DND-41 (cell line): ENCODE measurements at regions not wholly inside any gene's neighbourhood (a gene's known extent, or its start where the extent isn't known, plus 50 kb on each side); places are given as distances from the start of the nearest gene placed in this dataset.

Source experiments
- ATAC-seq: fragments of 200-7000 bp; cut with Tn5 transposase; 3 replicates; pipeline ENCODE4 v1.9.1; 2021; ENCODE audit warnings: low read depth; ENCODE audit not compliant: insufficient read depth
- DNase-seq: peaks from one replicate; pipeline ENCODE4 v3.0.0-alpha.2; 2020
- H2AFZ ChIP-seq: 2 replicates; pipeline ENCODE4 v1.6.0; 2012; ENCODE audit warnings: low read depth, low read length
- H3K27ac ChIP-seq: 2 replicates; pipeline ENCODE4 v1.5.1; 2012; ENCODE audit warnings: low read length, inconsistent platforms
- H3K27me3 ChIP-seq: fragments of 200-600 bp; sonication (generic); 2 replicates; pipeline ENCODE4 v1.6.0; 2012; ENCODE audit warnings: low read length, mild to moderate bottlenecking, inconsistent platforms; ENCODE audit not compliant: insufficient read depth, poor library complexity
- H3K36me3 ChIP-seq: 2 replicates; pipeline ENCODE4 v1.5.1; 2012; ENCODE audit warnings: low read length, inconsistent platforms; ENCODE audit not compliant: insufficient read depth
- H3K4me1 ChIP-seq: 2 replicates; pipeline ENCODE4 v1.5.1; 2012; ENCODE audit warnings: mild to moderate bottlenecking, low read length; ENCODE audit not compliant: insufficient read depth
- H3K4me2 ChIP-seq: 2 replicates; pipeline ENCODE4 v1.6.0; 2012; ENCODE audit warnings: mild to moderate bottlenecking, moderate library complexity, low read length, inconsistent platforms; ENCODE audit not compliant: insufficient read depth
- H3K4me3 ChIP-seq, 2 experiments: fragments of 200-600 bp in 1 of 2; shearing (Covaris generic) in 1 of 2; 2 replicates each; pipeline ENCODE4 v1.5.1; 2012 to 2016; ENCODE audit warnings: inconsistent platforms in 2 of 2, low read length in 2 of 2, mild to moderate bottlenecking in 2 of 2, low read depth in 1 of 2, moderate library complexity in 1 of 2
- H3K79me2 ChIP-seq: 2 replicates; pipeline ENCODE4 v1.6.0; 2012; ENCODE audit warnings: low read length, inconsistent platforms; ENCODE audit not compliant: insufficient read depth
- H3K9ac ChIP-seq: 2 replicates; pipeline ENCODE4 v1.6.0; 2012; ENCODE audit warnings: low read depth, mild to moderate bottlenecking, inconsistent platforms, low read length, moderate library complexity
- H3K9me3 ChIP-seq: 2 replicates; pipeline ENCODE4 v1.5.1; 2012; ENCODE audit warnings: low read length, moderate library complexity, mild to moderate bottlenecking, inconsistent platforms; ENCODE audit not compliant: insufficient read depth, severe bottlenecking
- H4K20me1 ChIP-seq: 2 replicates; pipeline ENCODE4 v1.6.0; 2012; ENCODE audit warnings: low read length; ENCODE audit not compliant: insufficient read depth
- CTCF ChIP-seq: IDR thresholded peaks from 2 replicates; pipeline ENCODE4 v1.5.1; 2012; ENCODE audit warnings: borderline replicate concordance, low read length, moderate library complexity, mild to moderate bottlenecking; ENCODE audit not compliant: poor library complexity, severe bottlenecking; ENCODE audit errors: extremely low read depth
- EZH2 ChIP-seq: IDR thresholded peaks from 3 replicates; pipeline ENCODE4 v1.6.1; 2012; ENCODE audit warnings: borderline replicate concordance, low read depth, mild to moderate bottlenecking, moderate library complexity, low read length, inconsistent platforms; ENCODE audit not compliant: severe bottlenecking

GRCh38 chr3:124257336-124257864 is 265.5 kb upstream of the ROPN1 start:
- Histone ChIP-seq H3K79me2 (no peaks in the 10 kb centered on the region), H3K4me1 (no peaks in the 10 kb centered on the region), H3K27ac (no peak overlapping the region), H2AFZ (no peak overlapping the region), H3K4me3 (no peak overlapping the region), H4K20me1 (no peaks in the 10 kb centered on the region), H3K36me3 (no peaks in the 10 kb centered on the region), H3K9ac (no peak overlapping the region), H3K9me3 (no peaks in the 10 kb centered on the region), H3K27me3 (peaks cover 8% of the 10 kb centered on the region), H3K4me2 (no peak overlapping the region)
- no peak for TF ChIP-seq CTCF
- no peak for TF ChIP-seq EZH2
- no peak for ATAC-seq
- no peak for DNase-seq

DNA sequence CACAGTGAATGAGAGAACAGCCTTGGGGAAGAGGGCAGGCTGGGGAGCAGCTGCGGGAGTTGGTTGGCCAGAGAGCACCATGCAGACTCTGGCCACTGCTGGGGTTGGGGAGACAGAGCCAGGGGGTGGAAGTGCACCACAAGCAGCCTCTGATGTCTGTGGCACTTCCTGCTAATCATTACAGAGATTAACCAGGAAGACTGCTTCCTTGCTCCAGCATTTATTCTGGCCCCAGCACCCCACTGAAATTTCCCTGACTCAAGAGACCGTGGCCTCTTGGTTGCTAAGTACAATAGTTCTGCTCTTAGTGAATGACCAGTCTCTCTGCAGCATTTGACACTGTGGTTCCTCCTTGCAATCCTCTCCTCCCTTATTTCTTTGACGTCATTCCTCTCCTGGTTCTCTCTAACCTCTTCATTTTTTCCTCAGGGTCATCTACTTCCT is 266.2 kb upstream of the ROPN1 start:
- no peaks in the 10 kb centered on the region for H3K9me3 ChIP-seq
- no peak overlapping the region for H3K4me3 ChIP-seq
- H3K4me1 ChIP-seq, result no peaks in the 10 kb centered on the region
- no peak overlapping the region for H3K9ac ChIP-seq
- H3K36me3 ChIP-seq, result no peaks in the 10 kb centered on the region
- TF ChIP-seq CTCF (no peak), EZH2 (no peak)
- H3K4me2 ChIP-seq, result no peak overlapping the region
- H3K79me2 ChIP-seq, result no peaks in the 10 kb centered on the region
- ATAC-seq (no peak), DNase-seq (no peak)
- no peak overlapping the region for H3K27ac ChIP-seq
- H2AFZ ChIP-seq, result no peak overlapping the region
- no peaks in the 10 kb centered on the region for H4K20me1 ChIP-seq
- peaks cover 11% of the 10 kb centered on the region for H3K27me3 ChIP-seq

DNA sequence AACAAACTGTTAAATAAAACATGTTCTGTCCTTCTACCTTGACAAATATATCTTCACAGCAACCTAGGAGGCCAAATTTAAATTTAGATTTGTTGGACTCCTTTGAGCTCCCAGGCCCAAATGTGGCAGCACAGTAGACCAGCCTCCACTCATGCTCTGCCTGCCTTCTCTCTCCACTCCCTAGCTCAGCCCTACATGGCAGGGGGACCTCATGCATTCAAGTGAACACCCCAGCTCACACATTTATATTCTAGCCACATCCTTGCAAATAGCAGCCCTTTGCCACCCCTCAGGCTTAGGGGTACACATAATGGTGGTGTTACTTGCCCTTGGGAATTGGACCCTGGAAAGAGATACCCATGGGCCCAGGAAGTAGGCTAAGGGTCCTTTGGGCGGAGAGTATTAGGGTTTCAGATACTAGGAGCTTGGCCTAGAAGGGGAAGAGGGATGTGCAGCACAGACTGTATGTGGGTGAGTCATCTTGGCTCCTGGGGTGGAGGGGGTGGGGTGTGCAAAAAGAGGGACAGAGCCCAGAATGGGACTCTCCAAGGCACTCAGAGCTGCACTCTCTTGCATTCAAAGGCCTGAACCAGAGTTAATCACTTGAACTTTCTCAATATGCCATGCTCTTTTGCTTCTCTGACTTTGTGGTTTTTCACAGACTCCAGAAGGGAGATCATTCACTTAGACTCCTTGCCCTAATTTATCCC is 268.4 kb upstream of the ROPN1 start:
- no peak overlapping the region for H2AFZ ChIP-seq
- TF ChIP-seq EZH2 (no peak), CTCF (no peak)
- peaks cover 19% of the 10 kb centered on the region for H3K27me3 ChIP-seq
- H3K4me2 ChIP-seq, result no peak overlapping the region
- no peak overlapping the region for H3K27ac ChIP-seq
- H3K9me3 ChIP-seq, result no peaks in the 10 kb centered on the region
- no peak overlapping the region for H3K9ac ChIP-seq
- no peak for ATAC-seq
- no peaks in the 10 kb centered on the region for H3K36me3 ChIP-seq
- H3K4me3 ChIP-seq, result no peak overlapping the region
- H3K4me1 ChIP-seq, result no peaks in the 10 kb centered on the region
- H3K79me2 ChIP-seq, result no peaks in the 10 kb centered on the region
- no peaks in the 10 kb centered on the region for H4K20me1 ChIP-seq
- no peak for DNase-seq
